Cerebellar cortex (tissue), 1 donor: ENCODE measurements at regions not wholly inside any gene's neighbourhood (a gene's known extent, or its start where the extent isn't known, plus 50 kb on each side); places are given as distances from the start of the nearest gene placed in this dataset.
"Not testable (repeated sequence)": the region's sequence is repeated elsewhere in the genome, so short reads cannot be mapped to it uniquely, and the experiment has no call there.

Experiments
- DNase-seq: peaks from one replicate; pipeline ENCODE4 v3.0.0-alpha.2; 2015; ENCODE audit warnings: low spot score

DNA sequence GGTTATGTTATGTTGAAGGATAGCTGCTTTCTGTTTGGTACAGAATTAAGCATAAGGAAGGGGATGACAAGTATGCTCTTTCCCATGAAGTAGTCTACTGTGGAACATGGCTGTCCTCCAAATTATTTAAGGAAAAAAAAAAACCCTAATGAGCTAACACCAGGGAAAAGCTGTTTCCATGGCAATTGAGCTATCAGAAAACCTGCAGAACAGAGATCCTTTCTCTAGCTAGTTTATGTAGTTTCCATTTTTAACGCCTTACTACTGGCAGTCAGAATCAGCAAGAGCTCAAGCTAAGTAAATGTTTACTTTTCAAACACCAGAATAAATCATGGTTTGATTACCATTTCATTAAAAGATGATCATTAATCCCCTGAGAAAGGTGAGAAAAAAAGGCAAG lies 287.4 kb upstream of the TARS1 start:
- no peak for DNase-seq

DNA sequence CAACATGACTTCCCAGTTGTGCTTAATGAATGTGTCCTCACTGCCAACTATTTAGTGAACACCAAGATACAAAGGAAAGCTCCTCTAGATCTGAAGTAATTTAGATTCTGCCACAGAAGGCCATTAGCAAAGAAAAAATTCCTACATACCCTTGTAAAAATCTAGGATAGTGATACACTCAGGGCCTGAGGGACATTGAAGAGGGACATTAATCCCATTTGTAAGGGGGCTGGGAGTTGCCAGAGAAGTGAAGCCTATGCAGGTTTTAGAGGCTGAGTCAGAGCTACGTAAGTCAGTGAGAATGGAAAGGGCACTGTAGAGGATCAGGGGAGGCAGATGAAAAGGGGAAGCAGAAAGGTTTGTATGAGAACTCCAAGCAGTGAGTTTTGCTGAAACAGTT lies 286.9 kb upstream of the TARS1 start:
- DNase-seq, result no peak

DNA sequence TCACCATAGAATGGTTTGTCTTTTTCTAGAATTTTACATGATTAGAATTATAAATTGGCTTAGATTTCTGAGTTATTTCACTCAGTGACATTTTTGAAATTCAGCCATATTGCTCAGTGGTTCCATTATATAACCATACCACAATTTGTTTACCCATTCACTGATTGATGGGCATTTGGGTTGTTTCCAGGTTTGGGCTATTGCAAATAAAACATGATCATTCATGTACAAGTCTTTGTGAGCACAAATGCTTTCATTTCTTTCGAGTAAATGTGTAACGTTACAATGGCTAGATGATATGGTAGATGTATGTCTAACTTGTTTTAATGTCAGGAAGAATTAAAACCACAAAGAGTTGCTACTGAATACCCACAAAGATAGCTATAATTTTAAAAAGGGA lies 279.9 kb upstream of the TARS1 start:
- no peak for DNase-seq

DNA sequence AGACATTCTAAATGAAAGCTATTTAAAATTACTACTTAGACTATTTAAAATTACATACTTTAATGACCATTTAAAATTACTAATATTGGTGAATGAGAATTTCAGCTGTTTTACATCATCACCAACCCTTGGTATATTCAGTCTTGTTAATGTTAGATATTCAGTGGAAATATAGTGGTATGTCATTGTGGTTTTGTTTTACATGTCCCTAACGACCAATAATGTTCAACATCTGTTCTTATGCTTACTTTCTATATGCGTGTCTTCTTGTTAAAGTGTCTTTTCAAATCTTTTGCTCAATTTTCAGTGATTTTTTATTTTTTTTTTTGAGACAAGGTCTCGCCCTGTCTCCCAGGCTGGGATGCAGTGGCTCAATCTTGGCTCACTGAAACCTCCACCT lies 279.3 kb upstream of the TARS1 start:
- DNase-seq, result no peak

DNA sequence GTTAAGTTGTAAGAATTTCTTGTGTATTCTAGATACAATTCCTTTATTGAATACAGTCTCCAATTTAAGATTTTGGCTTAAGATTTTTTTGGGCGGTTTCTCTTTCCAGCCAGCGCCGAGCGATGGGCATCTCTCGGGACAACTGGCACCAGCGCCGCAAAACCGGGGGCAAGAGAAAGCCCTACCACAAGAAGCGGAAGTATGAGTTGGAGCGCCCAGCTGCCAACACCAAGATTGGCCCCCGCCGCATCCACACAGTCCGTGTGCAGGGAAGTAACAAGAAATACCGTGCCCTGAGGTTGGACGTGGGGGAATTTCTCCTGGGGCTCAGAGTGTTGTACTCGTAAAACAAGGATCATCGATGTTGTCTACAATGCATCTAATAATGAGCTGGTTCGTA lies 278.7 kb upstream of the TARS1 start:
- no peak for DNase-seq

DNA sequence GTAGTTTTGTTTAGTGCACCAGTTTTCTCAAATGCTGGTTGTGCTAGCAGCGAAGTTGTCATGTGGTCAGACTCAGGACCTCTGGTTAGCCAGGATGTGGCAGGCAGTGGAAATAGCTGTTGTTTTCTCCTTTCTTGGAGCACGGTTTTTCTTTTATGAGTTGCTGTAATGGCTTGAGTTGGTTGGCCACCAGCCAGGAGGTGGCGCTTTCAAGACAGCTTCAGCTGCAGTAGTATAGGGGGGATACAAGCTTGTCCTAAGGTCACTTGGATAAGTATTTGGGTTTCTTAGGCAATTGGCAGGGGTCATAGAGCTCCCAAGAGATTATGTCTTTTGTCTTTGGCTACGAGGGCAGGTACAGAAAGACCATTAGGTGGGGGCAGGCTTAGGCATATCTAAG lies 274.2 kb upstream of the TARS1 start:
- DNase-seq, result no peak

DNA sequence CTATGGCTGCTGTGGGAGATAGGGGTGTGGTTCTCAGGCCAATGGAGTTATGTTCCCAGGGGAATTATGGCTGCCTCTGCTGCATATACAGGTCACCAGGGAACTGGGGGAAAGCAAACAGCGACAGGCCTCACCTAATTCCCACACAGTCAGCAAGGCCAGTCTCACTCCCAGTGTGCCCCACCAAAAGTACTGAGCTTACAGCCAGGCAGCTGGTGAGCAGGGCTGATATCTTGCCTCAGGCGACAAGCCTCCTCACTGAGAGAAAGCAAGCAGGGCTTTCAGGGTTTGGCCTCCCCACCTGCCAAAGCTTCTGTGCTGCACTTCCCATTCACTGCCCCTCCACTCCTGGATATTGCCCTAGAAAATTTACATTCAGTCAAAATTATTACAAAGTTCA lies 273.8 kb upstream of the TARS1 start:
- DNase-seq, result no peak

DNA sequence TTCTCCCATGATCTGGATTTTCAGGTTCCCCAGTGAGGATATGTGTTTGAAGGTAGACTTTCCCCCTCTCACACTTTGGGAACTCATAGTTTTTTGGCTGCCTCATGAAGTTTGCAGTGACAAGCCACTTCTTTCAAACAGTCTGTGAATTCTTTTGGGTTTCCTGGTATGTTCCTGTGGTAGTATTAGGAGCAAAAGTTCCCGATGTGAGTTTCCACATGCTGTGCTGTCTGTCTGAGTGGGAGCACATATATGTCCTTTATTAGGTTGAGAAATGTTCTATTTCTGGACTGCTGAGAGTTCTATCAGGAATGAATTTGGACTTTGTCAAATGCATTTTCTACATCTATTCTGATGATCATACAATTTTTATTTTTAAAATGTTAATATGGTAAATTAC lies 273.2 kb upstream of the TARS1 start:
- no peak for DNase-seq

DNA sequence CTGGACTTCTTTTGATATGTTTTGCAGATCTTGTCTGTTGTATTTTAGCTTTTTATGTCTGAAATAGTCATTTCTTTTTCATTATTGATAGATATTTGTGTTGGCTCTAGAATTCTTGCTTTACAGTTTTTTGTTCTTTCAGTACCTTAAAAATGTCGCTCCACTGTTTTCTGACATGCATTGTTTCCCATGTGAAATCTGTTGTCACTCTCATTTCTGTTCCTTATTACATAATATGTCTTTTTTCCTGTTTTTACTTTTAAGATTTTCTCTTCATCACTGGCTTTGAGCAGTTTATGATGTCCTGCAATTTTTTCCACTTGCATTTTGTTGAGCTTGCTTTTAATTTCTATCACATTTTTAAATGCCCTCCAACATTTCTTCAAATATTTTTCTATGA lies 270.4 kb upstream of the TARS1 start:
- no peak for DNase-seq

DNA sequence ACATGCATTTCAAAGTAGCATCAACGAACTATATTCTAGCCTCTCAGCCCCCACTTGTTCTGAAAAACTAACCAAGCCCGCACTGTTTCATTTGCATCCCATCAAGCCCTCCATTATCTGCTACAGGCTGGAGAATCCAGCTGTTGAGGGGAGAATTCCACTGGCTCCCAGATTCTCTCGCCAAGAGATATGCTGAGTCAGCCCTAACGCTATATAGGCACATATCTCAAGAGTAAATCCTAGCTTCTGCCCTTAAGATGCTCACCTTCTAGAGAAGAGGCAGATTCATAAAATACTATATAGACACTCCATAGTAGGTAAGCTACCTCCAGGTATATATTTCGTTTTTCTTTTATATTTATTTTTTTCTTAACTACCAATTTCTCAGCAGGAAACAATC lies 266.4 kb upstream of the TARS1 start:
- no peak for DNase-seq

DNA sequence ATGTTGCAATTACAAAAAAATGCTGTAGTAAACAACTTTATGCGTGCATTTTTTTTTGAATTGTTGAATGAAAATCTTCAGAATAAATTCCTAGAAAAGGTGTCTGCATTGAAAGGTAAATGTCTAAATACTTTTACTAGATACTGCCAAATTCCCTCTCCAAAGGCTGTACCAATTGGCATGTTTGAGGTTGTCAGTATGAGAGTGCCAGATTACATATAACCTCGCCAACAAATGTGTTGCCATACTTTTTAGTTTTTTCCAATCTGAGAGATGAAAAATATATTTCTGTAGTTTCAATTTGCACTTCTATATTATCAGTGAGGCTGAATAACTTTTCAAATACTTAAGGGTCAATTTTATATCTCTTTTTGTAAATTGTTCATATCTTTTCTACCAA lies 261.5 kb upstream of the TARS1 start:
- no peak for DNase-seq

DNA sequence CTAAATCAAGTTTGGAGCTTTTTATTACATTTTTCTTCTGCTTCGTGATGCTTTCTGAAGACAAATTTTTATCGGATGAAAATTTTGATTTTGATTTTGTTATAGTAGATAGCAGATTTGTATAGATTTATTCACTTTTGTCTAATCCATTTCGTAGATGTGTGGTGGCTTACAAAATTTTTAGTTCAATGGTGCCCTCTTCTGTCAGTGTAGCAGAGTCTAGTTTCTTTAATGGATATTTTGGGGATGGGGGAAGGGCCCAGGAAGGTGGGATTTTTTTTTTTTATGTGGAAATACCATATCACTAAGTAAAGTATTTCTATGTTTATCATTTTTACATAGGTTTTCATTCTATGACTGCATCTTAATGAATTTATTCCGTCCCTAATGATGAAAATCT lies 259.9 kb upstream of the TARS1 start:
- no peak for DNase-seq

DNA sequence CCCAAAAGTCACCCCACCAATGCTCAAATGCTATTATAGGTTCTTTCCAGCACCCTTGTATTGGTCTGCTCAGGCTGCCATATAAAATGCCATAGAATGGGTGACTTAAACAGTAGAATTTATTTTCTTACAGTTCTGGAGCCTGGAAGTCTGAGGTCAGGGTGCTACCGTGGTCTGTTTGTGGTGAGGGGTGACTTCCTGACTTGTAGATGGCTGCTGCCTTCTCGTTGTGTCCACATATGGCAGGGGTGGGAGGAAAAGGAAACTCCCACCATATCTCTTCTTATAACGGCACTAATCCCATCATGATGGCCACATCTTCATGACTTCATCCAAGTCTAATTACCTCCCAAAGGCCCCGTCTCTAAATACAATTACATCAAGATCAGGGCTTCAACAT lies 257.8 kb upstream of the TARS1 start:
- no peak for DNase-seq

DNA sequence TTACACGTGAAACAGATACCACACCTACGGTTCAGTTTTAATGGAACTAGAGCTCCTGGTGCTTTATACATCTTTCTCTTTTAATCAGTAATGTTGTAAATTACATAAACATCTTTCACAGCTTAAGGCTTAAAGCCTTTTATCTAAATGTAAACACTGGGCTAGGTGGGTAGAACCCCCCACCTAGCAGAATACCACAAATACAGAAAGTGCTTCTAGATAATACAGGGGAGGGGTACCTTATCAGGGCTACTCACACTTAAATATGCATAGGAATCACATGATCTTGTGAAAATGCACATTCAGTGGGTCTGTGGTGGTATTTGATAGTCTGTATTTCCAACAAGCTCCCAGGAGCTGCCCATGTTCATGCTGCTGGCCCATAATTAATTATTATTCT lies 256.4 kb upstream of the TARS1 start:
- DNase-seq, result no peak

DNA sequence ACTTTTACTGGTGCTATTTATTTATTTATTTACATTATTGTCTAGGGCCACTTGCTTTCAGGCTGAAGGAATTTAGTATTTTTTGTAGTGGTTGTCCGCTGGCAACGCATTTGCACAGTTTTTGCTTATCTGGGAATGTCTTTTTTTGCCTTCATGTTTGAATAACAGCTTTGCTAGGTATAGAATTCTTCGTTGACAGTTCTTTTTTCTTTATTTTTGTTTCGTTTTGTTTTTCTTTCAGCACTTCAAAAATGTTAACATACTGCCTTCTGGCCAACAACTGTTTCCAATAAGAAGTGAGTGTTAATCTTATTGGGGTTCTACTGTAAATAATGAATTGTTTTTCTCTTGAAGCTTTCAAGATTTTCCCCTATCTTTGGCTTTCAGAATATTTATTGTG lies 252.7 kb upstream of the TARS1 start:
- no peak for DNase-seq

DNA sequence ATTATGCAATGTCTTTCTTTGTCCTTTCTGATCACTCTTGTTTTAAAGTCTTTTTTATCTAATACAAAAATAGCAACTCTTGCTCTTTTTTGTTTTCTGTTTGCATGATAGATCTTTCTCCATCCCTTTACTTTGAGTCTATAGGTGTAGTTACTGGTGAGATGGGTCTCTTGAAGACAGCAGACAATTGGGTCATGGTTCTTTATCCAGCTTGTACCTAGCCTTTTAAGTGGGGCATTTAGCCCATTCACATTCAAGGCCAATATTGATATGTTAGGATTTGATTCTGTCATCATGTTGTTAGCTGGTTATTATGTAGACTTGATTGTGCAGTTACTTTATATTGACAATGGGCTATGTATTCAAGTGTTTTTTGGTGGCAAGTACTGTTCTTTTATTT lies 245.9 kb upstream of the TARS1 start:
- DNase-seq, result no peak

DNA sequence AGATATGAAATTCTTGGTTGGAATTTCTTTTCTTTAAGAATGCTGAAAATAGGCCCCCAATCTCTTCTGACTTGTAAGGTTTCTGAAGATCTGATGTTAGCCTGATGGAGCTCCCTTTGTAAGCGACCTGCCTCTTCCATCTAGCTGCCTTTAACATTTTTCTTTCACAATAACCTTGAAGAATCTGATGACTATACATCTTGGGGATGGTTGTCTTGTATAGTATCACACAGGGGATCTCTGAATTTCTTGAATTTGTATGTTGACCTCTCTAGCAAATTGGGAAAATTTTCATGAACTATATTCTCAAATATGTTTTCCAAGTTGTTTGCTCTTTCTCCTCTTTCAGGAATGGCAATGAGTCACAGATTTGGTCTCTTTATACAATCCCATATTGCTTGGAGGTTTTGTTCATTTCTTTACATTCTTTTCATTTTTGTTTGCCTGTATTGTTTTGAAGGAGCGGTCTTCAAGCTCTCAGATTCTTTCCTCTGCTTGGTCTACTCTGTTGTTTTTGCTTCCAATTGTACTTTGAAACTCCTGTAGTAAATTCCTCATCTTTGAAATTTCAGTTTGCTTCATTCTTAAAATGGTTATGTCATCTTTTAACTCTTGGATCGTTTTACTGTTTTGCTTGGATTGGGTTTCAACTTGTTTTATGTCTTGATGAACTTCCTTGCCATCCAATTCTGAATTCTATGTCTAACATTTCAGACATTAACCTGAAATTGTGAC lies 245.2 kb upstream of the TARS1 start:
- no peak for DNase-seq

DNA sequence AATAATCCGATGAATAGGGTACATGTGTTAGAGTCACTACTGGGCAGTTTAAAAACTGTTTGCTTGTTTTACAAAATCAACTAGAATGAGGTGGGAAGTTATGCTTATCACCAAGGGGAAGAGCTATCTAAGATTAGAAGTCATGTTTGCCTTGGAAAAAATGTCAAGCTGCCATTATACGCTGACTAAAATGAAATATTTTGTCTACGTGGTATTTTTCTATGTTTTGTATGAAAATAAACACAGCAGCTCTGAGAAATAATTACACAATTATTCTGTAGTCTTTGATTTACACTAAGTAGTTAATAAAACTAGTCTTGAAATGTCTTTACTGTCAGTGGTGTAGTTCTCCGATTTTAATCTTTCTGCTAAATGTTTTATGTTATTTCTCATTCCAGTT lies 241.9 kb upstream of the TARS1 start:
- no peak for DNase-seq

DNA sequence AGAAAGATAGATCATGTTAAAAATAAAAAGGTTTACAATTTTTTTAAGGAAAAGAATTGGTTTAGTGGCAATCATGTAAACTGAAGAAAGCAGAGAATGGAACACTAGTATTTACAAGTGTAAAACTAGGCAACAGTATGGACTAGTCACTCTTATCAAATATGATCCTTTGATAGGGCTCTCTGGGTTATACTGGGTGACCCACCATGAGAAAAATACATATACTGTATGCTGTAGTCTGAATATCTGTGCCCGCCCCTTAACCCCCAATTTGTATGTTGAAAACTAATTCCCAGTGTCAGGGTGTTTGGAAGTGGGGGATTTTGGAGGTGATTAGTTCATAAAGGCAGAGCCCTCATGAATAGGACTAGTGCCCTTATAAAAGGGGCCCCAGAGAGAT lies 236.8 kb upstream of the TARS1 start:
- no peak for DNase-seq

DNA sequence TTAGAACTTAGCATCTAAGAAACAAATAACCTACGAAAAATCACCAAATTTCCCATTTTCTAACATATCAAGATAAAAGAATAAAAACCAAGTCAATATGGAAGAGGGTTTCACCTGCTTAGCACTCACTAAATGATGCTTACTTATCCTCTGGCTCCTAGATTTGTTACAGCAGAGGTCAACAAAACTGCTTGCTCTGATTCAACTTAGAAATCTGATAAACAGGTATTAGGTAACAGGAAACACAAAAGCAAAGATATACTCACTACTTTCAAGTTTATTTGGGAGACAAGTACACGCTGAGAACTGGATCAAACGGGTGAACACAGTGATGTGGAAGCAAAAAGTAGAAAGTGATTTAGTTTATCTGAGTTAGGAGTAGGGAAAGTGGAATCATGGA lies 235.7 kb upstream of the TARS1 start:
- DNase-seq, result no peak

DNA sequence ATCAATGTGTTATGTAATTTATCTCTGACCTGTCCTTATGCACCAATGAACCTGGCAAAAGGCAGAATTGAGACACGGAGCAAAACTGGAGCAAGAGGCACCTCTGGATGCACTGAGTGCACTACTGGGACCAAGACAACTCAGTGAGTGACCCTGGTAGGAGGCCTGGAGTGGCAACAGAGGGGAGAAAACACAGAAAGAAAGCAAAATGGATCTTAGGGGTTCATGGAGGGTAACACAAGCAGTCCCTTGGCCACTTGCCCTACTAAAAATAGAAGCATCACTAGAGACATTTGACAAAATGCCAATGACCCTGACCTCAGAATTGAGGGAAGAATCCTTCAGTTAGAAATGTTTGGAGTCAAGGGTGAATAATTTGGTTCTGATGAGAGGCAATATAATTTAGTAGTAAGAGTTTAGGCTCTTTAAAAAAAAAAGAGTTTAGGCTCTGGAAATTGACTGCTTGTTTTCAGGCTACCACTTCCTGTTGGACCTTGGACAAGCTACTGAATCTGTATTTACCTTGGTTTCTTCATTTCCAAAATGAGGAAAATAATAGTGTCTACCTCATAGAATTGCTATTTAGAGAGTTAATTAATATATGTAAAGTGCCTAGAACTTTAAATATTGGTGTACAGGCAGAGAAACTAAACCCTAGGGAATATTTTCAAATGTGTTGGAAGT lies 234.9 kb upstream of the TARS1 start:
- DNase-seq, result no peak

DNA sequence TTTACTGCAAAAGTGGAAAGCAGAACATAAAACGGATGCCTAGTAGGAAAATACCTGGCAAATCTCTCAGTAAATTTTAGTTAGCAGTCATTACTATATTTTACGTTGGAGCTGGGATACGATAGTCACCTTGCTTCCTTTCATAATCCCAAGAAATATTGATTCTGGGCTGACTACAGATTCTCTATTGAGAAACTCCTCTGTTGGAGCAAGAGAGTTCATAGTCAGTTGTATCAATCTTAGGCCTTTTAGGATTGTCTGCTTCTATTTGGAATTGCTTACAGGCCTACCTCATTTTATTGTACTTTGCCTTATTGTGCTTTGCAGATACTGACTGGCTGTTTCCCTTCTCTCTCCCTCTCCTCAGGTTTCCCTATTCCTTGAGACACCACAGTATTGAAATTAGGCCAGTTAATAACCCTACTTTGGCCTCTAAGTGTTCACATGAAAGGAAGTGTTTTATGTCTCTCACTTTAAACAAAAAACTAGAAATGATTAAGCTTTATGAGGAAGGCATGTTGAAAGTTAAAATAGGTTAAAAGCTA lies 233.7 kb upstream of the TARS1 start:
- no peak for DNase-seq

DNA sequence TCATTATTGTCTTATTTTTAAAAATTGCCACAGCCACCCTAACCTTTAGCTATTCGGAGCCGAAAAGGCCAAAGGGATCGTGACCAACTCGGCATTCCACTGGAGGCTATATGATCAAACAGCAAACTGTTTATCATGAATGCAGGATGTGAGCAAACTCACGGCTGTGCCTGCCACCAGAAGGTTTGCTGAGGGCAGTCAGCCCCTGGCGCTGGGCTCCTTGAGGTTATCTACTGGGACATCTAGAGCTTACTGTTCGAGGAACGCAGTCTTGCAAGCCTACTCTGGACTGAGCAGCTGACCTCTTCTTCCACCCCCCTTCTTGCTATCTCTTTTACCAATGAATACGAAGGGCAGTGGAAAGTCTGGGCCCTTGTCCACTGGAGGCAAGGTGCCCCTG lies 231.5 kb upstream of the TARS1 start:
- DNase-seq, result no peak

DNA sequence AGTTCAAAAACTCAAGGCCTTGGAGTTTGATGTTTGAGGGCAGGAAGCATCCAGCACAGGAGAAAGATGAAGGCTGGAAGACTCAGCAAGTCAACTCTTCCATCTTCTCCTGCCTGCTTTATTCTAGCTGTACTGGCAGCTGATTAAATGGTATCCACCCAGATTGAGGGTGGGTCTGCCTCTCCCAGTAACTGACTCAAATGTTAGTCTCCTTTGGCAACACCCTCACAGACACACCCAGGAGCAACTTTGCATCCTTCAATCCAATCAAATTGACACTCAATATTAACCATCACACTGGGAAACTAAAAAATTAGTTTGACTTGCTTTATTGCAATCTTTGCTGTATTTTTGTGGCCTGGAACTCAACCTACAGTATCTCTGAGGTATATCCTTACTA lies 230.5 kb upstream of the TARS1 start:
- not testable (repeated sequence) for DNase-seq
